GM10248 (cell line): ENCODE measurements at regions not wholly inside any gene's neighbourhood (a gene's known extent, or its start where the extent isn't known, plus 50 kb on each side); places are given as distances from the start of the nearest gene placed in this dataset.

ENCODE experiments used
- CTCF ChIA-PET: fragments of 300-600 bp; sonication (Branson Sonifier 250); formaldehyde crosslinking; extraction: SDS; loops from one replicate; lab custom pipeline; 2021; ENCODE audit warnings: antibody characterized with exemption; lab: Yijun Ruan, JAX
- POLR2A ChIA-PET: fragments of 350-650 bp; sonication (Branson Sonifier 250); formaldehyde crosslinking; extraction: SDS; loops from one replicate; lab custom pipeline; 2020; ENCODE audit warnings: antibody characterized with exemption; lab: Yijun Ruan, JAX
- DNase-seq: peaks from one replicate; pipeline ENCODE4 v3.0.0; 2012; ENCODE audit errors: extremely low spot score
- CTCF ChIP-seq: IDR thresholded peaks from 2 replicates; pipeline ENCODE4 v1.5.1; 2012; ENCODE audit warnings: mild to moderate bottlenecking, low read depth; ENCODE audit errors: extremely low read depth, missing control alignments, control extremely low read depth

- TF ChIP-seq CTCF: no peak
- no peak for DNase-seq
- CTCF ChIA-PET: no interaction called here
- POLR2A ChIA-PET: no interaction called here
Observed at GRCh38 chr11:86891036-86891435, 64.2 kb downstream of the FZD4 start.

- no peak for DNase-seq
- ChIA-PET CTCF (no interaction called here), POLR2A (no interaction called here)
- no peak for TF ChIP-seq CTCF
Observed at GRCh38 chr11:86893235-86893634, 62.0 kb downstream of the FZD4 start.
